GM10266 (cell line): ENCODE measurements at regions not wholly inside any gene's neighbourhood (a gene's known extent, or its start where the extent isn't known, plus 50 kb on each side); places are given as distances from the start of the nearest gene placed in this dataset.

ENCODE experiments used
- DNase-seq: peaks from one replicate; pipeline ENCODE4 v3.0.0; 2012; ENCODE audit errors: extremely low spot score
- CTCF ChIP-seq: IDR thresholded peaks from 2 replicates; pipeline ENCODE4 v1.5.1; 2012; ENCODE audit warnings: mild to moderate bottlenecking, low read depth; ENCODE audit not compliant: control insufficient read depth, insufficient read depth; ENCODE audit errors: missing control alignments

- DNase-seq, result no peak
Observed at GRCh38 chr3:164781755-164782154, 296.5 kb downstream of the SI start.

GRCh38 chr3:164779816-164780215 lies 298.5 kb downstream of the SI start:
- DNase-seq, result no peak
- TF ChIP-seq CTCF, result no peak

More at GRCh38 chr3:164781755-164782154, 296.5 kb downstream of the SI start:
- no peak for TF ChIP-seq CTCF

GRCh38 chr3:164752812-164753211 lies 325.5 kb downstream of the SI start:
- DNase-seq, result no peak

GRCh38 chr3:164748626-164749025 lies 329.7 kb downstream of the SI start:
- TF ChIP-seq CTCF, result no peak
- no peak for DNase-seq

More at GRCh38 chr3:164752812-164753211, 325.5 kb downstream of the SI start:
- no peak for TF ChIP-seq CTCF

- no peak for DNase-seq
- TF ChIP-seq CTCF, result no peak
Observed at GRCh38 chr3:164741869-164742268, 336.4 kb downstream of the SI start.

GRCh38 chr3:164737174-164737573 lies 341.1 kb downstream of the SI start:
- no peak for TF ChIP-seq CTCF
- no peak for DNase-seq

- no peak for TF ChIP-seq CTCF
- no peak for DNase-seq
Observed at GRCh38 chr3:164732166-164732565, 346.1 kb downstream of the SI start.
